HG03175 (cell line): ENCODE measurements at regions not wholly inside any gene's neighbourhood (a gene's known extent, or its start where the extent isn't known, plus 50 kb on each side); places are given as distances from the start of the nearest gene placed in this dataset.
"Not testable (repeated sequence)": the region's sequence is repeated elsewhere in the genome, so short reads cannot be mapped to it uniquely, and the experiment has no call there.

Source experiments
- ATAC-seq: cut with Tn5 transposase; IDR thresholded peaks from one replicate; pipeline ENCODE4 v1.9.1; 2021; ENCODE audit warnings: mild to moderate bottlenecking, moderate library complexity; ENCODE audit not compliant: unreplicated experiment

DNA sequence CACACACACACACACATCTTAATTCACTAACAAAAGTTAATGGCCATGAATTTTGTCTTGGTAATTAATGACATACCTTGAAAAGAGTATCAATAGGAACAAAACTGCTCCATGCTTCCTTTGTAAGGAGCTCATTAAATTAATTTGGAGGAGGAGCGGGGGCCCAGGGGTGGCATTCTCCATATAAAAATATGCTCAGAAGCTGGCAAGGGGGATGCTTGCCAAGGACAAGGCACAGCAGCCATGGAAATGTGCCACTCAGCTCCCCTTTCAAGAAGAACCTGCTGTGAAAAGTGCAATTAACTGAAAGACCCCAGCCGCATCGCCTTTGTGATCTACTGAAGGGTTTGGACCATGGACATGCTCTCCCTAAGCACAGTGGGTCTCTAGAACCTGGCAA is 385.9 kb upstream of the API5 start:
- ATAC-seq = no peak

DNA sequence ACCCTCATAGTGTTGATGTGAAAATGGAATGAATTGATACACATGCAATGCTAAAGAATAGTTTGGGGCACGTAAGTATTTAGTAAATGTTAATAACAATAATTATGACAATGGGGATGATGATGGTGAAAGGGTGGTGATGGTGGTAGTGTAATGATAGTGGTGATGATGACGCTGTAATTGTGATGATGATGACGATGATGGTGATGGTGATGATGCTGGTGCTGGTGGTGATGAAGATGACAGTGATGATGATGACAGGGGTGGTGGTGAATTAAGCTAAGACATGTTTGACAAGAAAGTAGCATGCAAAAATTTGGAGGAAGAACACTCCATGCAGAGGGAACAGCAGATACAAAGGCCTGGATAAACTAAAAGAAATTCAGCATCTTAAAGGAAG is 364.4 kb upstream of the API5 start:
- no peak for ATAC-seq

DNA sequence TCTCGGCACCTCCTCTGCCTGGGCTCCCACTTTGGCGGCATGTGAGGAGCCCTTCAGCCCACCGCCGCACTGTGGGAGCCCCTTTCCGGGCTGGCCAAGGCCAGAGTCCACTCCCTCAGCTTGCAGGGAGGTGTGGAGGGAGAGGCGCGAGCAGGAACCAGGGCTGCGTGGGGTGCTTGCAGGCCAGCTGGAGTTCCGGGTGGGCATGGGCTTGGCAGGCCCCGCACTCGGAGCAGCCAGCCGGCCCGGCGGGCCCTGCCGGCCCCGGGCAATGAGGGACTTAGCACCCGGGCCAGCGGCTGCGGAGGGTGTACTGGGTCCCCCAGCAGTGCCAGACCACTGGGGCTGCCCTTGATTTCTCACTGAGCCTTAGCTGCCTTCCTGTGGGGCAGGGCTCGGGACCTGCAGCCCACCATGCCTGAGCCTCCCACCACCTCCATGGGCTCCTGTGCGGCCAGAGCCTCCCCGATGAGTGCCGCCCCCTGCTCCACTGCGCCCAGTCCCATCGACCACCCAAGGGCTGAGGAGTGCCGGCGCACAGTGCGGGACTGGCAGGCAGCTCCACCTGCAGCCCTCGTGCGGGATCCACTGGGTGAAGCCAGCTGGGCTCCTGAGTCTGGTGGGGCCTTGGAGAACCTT is 361.9 kb upstream of the API5 start:
- not testable (repeated sequence) for ATAC-seq

DNA sequence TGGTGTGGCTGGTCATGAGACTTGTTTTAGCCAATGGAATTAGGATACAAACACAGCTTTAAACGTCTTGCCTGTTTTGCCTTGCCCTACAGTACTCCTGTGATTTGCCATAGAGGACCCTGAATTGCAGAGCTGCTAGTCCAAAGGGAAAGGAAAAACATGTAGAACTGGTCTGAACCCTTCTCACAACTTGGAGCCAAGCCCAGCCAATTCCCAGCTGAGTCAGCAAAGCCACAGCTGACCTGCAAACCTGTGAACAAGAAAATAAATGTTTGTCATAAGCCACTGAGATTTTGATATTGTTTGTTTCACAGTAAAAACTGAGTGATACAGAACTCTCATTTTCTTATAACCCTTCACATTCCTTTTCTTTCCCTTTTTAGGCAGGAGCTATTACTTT is 360.5 kb upstream of the API5 start:
- no peak for ATAC-seq

DNA sequence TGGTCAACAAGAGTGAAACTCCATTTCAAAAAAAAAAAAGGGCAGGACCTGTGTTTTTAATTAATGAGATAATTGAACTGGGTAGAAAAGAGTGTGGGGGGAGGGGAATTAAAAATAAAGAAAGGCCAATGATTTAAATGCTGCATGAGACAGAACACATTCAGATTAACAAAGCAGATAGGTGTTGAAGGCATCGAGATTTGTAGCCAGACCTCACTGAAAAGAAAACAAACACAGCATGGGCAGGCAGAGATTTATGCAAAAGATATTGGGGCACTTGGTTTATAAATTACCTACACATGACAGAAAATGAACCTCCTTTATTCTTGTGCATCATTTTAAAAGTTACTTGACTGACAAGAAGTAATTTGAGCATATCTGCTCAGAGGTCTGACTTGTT is 354.0 kb upstream of the API5 start:
- ATAC-seq = no peak

DNA sequence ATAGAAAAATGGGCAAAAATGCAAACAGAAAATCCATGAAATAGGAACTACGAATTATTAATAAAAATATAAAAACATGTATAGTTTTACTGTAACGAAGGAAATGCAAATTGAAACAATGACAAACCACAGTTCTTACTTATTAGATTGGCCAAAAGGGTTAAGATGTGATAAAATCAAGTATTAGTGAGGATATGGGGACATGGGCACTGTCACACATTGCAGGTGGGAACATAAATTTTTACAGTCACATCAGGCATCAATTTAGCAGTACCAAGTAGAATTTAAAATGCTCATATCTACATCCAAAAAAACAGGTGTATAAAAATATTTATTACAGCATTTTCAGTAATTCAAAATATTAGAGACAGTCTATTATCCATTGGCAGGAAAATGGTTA is 353.2 kb upstream of the API5 start:
- no peak for ATAC-seq

DNA sequence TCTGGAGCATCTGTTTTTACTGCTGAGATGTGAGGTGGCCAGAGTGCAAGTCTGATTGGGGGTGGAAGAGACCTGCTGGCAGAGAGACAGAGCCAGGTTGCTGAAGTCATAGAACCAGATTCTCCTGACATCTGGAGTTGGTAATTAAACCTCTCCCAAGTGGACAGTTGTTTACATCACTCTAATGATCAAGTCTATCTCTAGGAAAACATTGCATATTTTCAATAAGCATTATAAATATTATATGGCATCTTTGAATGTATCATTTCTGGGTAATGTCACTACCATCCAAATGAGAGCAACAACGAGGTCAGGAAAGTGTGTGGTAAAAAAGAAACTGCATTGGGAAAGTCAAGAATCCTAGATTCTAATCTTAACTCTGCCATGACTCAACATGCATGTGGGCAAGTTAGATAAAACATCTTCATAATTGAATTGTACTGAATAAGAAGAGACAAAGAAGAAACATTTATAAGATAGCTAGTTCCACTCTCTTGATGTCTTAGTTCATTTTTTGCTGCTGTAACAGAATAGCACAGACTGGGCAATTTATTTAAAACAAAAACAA is 351.2 kb upstream of the API5 start:
- ATAC-seq = no peak

DNA sequence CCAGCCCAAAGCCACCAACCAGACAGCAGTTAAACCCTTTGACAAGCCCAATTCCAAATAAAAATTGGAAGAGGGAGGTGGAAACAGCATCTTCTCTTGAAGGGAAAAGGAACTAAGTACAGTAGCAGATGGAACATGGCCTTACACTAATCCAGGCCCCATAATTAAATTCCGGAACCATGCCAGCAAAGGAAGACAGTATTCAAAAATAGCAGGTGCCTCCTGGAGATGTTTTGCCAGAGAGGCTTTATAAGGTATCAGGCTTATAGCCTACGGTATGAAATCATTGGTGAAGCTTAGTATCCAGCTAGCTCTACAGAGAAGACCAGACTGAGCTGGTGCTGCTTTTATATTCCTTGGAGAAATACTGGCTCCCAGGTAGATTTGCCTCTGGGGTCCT is 344.1 kb upstream of the API5 start:
- ATAC-seq = no peak

DNA sequence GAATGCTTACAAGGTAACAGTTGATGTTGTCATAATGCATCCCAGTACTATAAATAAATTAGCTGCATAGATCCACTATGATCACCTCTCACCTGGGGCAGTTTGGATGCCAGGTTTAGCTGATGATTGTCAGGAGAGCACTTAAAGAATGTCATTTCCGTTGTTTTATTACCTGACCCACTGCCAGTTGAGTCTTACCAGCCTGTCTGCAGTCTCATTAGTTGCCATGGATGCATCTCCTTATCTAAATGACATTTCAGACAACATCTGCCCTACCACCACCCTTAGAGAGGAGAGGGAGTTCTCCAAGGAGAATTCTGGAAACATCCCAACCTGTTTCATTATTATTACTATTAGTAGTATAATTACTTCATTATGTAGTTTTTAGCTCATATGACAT is 339.1 kb upstream of the API5 start:
- ATAC-seq = no peak

DNA sequence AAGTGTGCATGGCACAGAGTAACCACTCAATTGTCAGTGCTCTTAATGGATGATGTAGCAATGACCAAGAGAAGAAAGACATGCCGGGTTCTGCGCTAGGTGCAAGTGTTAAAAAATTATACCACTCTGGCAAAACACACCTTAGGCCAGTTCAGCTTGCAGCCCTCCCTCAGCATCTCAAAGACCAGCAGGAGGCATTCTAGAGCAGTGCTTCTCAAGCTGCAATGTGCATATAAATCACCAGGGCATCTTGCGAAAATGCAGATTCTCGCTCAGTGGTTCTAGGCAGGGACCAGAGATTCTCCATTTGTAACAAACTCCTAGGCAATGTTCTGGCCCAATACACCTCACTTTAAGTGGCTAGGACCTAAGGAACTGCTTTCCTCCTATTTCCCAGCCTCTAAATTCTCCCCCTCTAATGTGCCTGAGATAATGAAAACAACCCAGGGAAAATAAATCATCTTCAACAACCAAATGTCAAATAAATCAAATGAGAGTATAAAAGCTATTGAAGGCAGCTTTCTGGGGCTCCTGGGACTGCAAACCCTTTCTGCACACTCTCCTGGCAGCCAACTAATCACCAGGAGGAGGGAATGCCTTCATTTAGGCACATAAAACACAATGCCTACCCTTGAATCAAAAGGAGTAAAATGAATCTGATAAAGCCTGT is 337.2 kb upstream of the API5 start:
- ATAC-seq = no peak

DNA sequence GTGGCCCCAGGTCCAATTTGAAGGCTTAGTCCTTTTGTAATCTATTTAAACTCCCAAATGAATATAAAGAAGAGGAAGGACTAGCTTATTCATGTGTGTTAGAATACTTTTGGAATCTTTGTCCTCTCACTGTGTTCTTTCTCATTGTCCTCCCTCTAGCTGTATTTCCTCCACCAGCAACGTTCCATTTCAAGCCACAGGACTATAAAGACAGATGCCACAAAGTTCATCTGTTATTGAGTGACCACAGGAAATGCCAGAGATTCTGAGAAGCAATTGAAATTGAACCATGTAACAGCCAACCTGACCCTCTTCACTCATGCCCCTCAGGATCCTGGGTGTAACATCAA is 336.6 kb upstream of the API5 start:
- no peak for ATAC-seq

DNA sequence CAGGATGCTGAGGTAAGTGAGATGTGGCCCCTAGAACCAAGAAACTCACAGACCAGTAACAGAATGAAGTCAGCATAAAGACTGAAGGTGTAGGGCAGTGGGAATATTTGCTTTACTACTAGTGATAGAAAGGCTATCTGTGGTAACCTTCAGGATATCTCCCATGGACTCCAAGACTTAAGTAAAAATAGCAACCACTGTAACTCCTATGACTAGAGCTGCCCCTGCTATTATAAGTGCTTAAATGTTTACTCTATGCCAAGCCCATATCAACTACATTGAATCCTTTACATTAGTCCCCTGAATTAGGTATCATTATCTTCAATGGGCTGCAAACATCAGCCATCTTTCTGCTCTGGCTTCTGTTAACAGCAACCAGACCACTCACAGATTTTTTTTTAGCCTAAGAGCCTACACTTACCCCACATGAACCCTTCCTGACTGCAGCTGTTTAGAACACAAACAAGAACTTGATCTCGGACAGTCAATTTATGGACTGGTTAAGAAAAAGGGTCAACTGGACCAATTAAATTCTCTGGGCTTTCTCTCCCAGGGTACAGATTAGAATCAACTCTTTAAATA is 335.1 kb upstream of the API5 start:
- no peak for ATAC-seq

DNA sequence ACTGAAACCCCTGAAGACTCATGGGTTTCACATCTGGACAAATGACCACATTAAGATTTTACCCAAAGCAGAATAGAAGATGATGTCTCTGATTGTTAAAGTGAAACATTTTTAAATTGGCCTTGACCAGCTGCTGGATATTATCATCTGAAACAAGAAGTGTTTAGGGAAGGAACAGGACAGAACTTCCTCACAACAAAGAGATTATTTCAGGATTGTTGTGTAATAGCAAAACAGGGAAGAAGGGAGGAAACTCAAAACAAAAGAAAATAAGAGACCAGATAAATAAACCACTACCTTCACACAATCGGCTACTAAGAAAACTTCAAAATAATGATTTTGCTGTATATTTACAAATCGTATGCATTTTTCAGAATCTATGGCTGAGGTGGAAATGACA is 319.2 kb upstream of the API5 start:
- ATAC-seq = no peak

DNA sequence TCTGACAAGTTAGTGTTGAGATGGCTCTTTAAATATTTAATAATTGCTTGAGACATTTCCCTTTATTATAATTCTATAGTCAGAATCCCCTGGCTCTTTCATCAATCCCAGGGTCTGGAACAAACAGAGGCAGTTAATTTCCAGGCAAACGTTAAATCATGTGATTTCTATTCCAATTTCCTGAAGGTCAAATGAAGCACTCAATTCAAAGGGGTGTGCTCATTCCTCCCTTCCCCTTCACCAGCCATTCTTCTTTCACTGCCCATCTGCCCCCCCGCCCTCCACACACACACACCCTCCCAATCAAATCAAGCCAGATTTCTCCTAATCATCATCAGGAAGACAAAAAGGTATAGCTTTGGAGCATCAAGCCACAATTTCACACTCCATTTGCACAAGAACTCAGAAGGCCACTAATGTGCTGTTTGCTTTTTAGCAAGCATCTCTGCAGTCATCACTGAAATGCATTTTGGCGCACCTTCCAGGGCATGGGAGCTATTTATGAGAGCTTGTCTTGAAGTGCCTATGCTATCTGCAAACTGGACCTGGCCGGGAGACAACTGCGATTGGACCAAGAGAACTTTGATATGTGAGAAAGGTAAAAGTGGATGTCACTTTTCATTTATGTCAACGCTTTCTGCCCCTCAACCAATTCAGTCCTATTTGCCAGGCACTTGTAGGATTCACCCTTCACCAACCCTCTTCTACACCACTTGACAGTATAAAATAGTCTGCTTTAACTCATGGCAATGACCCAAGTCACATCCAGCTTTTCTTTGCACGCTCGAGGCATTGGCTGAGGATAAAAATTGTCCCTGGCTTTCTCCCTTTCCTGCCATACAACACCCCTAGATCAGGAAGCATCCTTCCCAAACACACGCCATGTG is 315.1 kb upstream of the API5 start:
- ATAC-seq = no peak

DNA sequence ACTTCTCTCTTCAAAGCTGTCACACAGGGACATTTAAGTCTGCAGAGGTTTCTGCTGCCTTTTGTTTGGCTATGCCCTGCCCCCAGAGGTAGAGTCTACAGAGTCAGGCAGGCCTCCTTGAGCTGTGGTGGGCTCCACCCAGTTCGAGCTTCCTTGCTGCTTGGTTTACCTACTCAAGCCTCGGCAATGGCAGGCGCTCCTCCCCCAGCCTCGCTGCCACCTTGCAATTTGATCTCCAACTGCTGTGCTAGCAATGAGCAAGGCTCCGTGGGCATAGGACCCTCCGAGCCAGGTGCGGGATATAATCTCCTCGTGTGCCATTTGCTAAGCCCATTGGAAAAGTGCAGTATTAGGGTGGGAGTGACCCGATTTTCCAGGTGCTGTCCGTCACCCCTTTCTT is 306.9 kb upstream of the API5 start:
- ATAC-seq = not testable (repeated sequence)

DNA sequence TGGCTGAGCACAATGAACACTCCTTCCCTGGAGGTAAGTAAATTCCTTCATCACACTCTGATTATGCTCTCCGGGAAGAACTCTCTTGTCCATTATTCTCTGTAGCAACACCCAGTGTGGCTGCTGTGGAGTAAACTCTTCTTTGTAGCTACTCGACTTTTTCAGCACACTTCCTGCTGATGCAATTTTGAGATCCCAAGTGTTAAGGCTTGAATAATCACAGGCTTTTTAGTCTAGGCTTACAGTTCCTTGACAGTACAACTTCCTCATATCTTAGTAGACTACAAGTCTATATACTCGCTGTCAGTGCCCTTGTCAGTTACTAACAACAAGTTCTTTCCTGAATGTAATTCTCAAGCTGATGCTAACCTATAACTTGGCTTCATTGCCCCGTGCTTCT is 301.8 kb upstream of the API5 start:
- ATAC-seq = no peak

DNA sequence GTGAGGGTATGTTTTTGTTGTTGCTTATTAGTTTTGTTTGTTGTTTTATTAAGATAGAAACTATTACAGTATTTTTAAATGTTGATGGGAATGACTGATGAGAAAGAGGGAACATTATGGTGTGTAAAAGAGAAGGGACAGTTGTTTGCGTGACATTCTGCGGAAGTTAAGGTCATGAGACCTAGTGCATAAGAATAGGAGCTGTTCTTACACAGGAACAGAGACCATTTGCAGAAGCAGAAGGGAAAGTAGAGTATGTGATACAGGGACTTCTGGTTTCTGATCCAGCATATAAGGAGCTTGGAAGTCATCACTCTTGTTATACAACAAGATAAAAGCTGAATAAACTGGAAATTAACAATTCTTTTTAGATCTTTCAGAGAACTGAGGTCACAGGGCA is 299.2 kb upstream of the API5 start:
- ATAC-seq = no peak

DNA sequence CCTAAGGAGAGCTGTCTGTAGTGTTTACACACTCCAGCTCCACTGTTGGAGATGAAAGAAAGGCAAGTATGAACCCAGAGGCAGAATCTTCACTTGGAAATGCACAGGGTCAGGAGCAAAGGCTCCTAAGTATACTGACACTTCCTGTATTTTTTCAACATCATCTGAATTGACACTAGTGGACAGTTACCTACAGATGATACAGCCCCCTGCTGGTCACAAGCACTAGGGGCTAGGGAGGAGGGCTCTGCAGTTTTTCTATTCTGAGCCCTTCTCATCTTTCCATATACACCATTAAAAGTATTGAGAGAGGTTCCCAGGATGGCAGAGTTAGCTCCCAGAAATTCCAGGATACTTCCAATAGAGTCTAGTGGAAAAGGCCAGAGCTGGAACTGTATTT is 290.3 kb upstream of the API5 start:
- no peak for ATAC-seq

DNA sequence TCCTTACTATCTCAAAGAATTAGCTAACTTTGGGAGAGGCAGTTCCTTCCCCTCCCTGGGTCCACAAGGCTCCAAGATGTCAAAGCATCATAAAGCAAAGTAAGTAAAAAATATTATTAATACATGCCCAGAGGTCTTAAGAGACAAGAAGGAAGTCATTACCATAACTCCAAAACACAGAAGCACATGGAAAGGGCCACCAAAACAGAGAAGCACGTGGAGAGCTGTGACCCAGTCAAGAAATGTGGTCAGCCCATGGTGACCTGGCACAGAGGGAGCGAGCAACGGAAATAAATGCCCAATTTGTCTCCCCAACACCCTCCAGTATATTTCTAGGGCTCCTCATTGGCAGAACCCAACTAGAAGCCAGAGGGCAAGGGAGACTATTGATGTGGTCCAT is 277.5 kb upstream of the API5 start:
- no peak for ATAC-seq

DNA sequence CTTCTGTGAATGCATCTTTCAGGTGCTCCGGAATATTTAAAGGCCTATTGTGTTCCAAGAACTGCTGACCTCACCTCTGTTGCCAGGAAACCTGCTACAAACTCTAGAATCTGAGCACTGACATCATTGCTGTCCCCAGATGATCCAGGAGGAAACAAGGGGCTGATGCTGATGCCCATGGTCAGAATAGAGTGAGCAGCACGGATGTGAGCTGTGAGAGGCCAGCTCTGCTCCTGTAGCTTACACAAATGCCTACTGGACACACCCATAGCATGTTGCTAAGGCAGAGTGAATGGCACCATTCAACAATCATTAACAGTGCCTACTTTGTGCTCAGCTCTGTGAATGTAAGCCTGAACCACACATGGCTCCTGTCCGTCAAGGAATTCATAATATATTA is 276.7 kb upstream of the API5 start:
- ATAC-seq = no peak

DNA sequence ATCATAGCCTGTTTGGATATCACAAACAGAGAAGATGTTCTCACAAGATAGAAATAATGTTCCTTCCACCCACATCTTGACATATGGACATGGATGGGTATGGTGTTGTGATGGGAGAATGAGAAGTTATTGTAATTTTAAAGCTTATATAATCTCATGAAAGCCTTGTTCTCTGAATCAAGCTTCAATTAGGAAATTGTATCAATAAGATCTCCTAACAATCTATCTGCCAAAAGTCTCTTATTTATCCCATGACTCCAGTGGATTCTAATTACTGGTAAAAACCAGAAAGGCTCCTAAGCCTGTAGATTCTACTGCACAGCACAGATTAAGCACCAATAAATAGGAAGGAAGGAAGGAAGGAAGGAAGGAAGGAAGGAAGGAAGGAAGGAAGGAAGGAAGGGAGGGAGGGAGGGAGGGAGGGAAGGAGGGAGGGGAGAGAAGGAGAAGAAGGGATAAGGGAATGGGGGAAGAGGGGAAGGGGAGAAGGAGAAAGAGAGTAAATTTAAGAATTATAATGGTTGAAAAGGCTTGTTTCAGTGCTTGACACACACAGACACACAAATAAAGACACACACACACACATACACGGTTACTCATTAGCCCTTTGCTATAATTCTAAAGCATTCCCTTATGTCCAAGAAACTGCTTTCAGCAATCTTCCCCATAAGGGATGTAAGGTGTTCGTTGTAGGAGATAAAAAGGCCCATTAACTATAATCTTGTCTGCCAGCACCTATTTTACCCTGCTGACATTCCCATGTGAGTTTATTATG is 258.0 kb upstream of the API5 start:
- ATAC-seq = no peak
